Thyroid gland (tissue), 4 donors: ENCODE measurements at regions not wholly inside any gene's neighbourhood (a gene's known extent, or its start where the extent isn't known, plus 50 kb on each side); places are given as distances from the start of the nearest gene placed in this dataset.

Experiments used
- POLR2A ChIP-seq, 2 donors: fragments of 450-650 bp; IDR thresholded peaks; one replicate each; pipeline ENCODE4 v1.6.1; 2017; ENCODE audit warnings: antibody characterized with exemption in 2 of 2, mild to moderate bottlenecking in 2 of 2, moderate library complexity in 1 of 2
- TF ChIP-seq, protein P1 (sequence below), 6 experiments: fragments of 200-600 bp in 3 of 6; fragments of 450-650 bp in 3 of 6; sonication (generic) in 3 of 6; IDR thresholded peaks; one replicate each; pipeline ENCODE4 v1.5.1; 2016 to 2019; ENCODE audit warnings: antibody characterized with exemption in 6 of 6, mild to moderate bottlenecking in 2 of 6, inconsistent platforms in 1 of 6, moderate library complexity in 1 of 6

DNA sequence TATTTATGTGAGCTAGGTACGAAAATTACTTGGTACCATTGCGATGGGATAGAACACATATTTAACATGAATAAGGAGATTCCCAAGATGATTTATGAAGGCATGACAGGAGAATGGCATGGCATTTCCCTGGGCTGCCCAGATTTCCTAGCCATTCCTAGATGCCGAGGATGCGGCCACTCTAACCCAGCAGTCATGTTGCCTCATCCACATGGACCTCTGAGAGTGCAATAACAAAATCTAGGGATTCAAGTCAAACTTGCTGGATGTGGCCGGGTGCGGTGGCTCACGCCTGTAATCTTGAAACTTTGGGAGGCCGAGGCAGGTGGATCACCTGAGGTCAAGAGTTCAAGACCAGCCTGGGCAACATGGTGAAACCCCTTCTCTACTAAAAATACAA, 110.8 kb upstream of the ARL4C start:
- TF ChIP-seq POLR2A (IDR thresholded peaks at IDR 0.05): no peak
- TF ChIP-seq, protein P1, sequence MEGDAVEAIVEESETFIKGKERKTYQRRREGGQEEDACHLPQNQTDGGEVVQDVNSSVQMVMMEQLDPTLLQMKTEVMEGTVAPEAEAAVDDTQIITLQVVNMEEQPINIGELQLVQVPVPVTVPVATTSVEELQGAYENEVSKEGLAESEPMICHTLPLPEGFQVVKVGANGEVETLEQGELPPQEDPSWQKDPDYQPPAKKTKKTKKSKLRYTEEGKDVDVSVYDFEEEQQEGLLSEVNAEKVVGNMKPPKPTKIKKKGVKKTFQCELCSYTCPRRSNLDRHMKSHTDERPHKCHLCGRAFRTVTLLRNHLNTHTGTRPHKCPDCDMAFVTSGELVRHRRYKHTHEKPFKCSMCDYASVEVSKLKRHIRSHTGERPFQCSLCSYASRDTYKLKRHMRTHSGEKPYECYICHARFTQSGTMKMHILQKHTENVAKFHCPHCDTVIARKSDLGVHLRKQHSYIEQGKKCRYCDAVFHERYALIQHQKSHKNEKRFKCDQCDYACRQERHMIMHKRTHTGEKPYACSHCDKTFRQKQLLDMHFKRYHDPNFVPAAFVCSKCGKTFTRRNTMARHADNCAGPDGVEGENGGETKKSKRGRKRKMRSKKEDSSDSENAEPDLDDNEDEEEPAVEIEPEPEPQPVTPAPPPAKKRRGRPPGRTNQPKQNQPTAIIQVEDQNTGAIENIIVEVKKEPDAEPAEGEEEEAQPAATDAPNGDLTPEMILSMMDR (IDR thresholded peaks at IDR 0.05): no peak
